ENCODE measurements at regions not wholly inside any gene's neighbourhood (a gene's known extent, or its start where the extent isn't known, plus 50 kb on each side); places are given as distances from the start of the nearest gene placed in this dataset.

- Histone ChIP-seq H3K4me3 (ENCODE audit: insufficient read depth in 1 of 2, low read depth in 1 of 2, low read length in 2 of 2) (no peak overlapping the region), H4K91ac (ENCODE audit: low read length) (no peak overlapping the region), H2BK5ac (ENCODE audit: low read depth, low read length, poor library complexity, severe bottlenecking) (no peak overlapping the region), H2AFZ (ENCODE audit: low read depth, low read length) (no peak overlapping the region), H2BK120ac (ENCODE audit: low read depth, low read length) (no peak overlapping the region), H3K4me1 (ENCODE audit: control insufficient read depth, insufficient read depth, low read depth, low read length) (no peaks in the 10 kb centered on the region), H3K14ac (ENCODE audit: low read length in 2 of 2) (no peak overlapping the region), H3K4me2 (ENCODE audit: low read length, poor library complexity, severe bottlenecking) (no peak overlapping the region), H4K8ac (ENCODE audit: low read length) (no peak overlapping the region), H2BK12ac (ENCODE audit: low read length in 2 of 2) (no peak overlapping the region), H3K23ac (ENCODE audit: low read length in 2 of 2) (no peak overlapping the region), H3K79me1 (replicated peaks; ENCODE audit: low read length, poor library complexity, severe bottlenecking) (no peaks in the 10 kb centered on the region), H3K18ac (ENCODE audit: low read depth in 1 of 2, low read length in 2 of 2) (no peak overlapping the region), H3K4ac (ENCODE audit: low read depth in 1 of 2, low read length in 2 of 2) (no peak overlapping the region), H3K9me3 (ENCODE audit: control insufficient read depth, low read length) (no peaks in the 10 kb centered on the region), H3K27me3 (ENCODE audit: control insufficient read depth in 1 of 2, insufficient read depth in 1 of 2, low read length in 2 of 2) (no peaks in the 10 kb centered on the region), H3K27ac (ENCODE audit: low read length, poor library complexity, severe bottlenecking) (no peak overlapping the region), H2BK15ac (ENCODE audit: low read depth, poor library complexity, severe bottlenecking) (no peak overlapping the region), H2AK5ac (ENCODE audit: low read length, severe bottlenecking) (no peak overlapping the region), H3K9ac (ENCODE audit: low read length) (no peak overlapping the region), H3K36me3 (ENCODE audit: control insufficient read depth in 1 of 2, insufficient read depth in 2 of 2, low read depth in 1 of 2, low read length in 2 of 2) (no peaks in the 10 kb centered on the region)
- no peak for DNase-seq
- WGBS: 91% methylated on average over 1 of the region's 2 CpGs
Observed at GRCh38 chr5:136538534-136538933, 173.2 kb upstream of the TRPC7 start.

GRCh38 chr5:136529081-136529480 is 163.7 kb upstream of the TRPC7 start:
- no peak overlapping the region for H3K4me3 ChIP-seq (ENCODE audit: insufficient read depth in 1 of 2, low read depth in 1 of 2, low read length in 2 of 2)
- H3K4me2 ChIP-seq (ENCODE audit: low read length, poor library complexity, severe bottlenecking): no peak overlapping the region
- no peak overlapping the region for H2BK120ac ChIP-seq (ENCODE audit: low read depth, low read length)
- H3K9ac ChIP-seq (ENCODE audit: low read length): no peak overlapping the region
- no peaks in the 10 kb centered on the region for H3K9me3 ChIP-seq (ENCODE audit: control insufficient read depth, low read length)
- no peak overlapping the region for H2BK12ac ChIP-seq (ENCODE audit: low read length in 2 of 2)
- no peak overlapping the region for H3K14ac ChIP-seq (ENCODE audit: low read length in 2 of 2)
- no peaks in the 10 kb centered on the region for H3K79me1 ChIP-seq (replicated peaks; ENCODE audit: low read length, poor library complexity, severe bottlenecking)
- H3K4me1 ChIP-seq (ENCODE audit: control insufficient read depth, insufficient read depth, low read depth, low read length): no peaks in the 10 kb centered on the region
- H2AK5ac ChIP-seq (ENCODE audit: low read length, severe bottlenecking): no peak overlapping the region
- H2BK5ac ChIP-seq (ENCODE audit: low read depth, low read length, poor library complexity, severe bottlenecking): no peak overlapping the region
- H2BK15ac ChIP-seq (ENCODE audit: low read depth, poor library complexity, severe bottlenecking): no peak overlapping the region
- no peak overlapping the region for H3K27ac ChIP-seq (ENCODE audit: low read length, poor library complexity, severe bottlenecking)
- H4K8ac ChIP-seq (ENCODE audit: low read length): no peak overlapping the region
- no peak overlapping the region for H3K4ac ChIP-seq (ENCODE audit: low read depth in 1 of 2, low read length in 2 of 2)
- no peak overlapping the region for H4K91ac ChIP-seq (ENCODE audit: low read length)
- H3K27me3 ChIP-seq (ENCODE audit: control insufficient read depth in 1 of 2, insufficient read depth in 1 of 2, low read length in 2 of 2): no peaks in the 10 kb centered on the region
- H3K23ac ChIP-seq (ENCODE audit: low read length in 2 of 2): no peak overlapping the region
- H2AFZ ChIP-seq (ENCODE audit: low read depth, low read length): no peak overlapping the region
- no peaks in the 10 kb centered on the region for H3K36me3 ChIP-seq (ENCODE audit: control insufficient read depth in 1 of 2, insufficient read depth in 2 of 2, low read depth in 1 of 2, low read length in 2 of 2)
- no peak overlapping the region for H3K18ac ChIP-seq (ENCODE audit: low read depth in 1 of 2, low read length in 2 of 2)
- DNase-seq: no peak

- Histone ChIP-seq H3K4ac (ENCODE audit: low read depth in 1 of 2, low read length in 2 of 2) (no peak overlapping the region), H3K36me3 (ENCODE audit: control insufficient read depth in 1 of 2, insufficient read depth in 2 of 2, low read depth in 1 of 2, low read length in 2 of 2) (no peaks in the 10 kb centered on the region), H3K27me3 (ENCODE audit: control insufficient read depth in 1 of 2, insufficient read depth in 1 of 2, low read length in 2 of 2) (no peaks in the 10 kb centered on the region), H3K9ac (ENCODE audit: low read length) (no peak overlapping the region), H2AFZ (ENCODE audit: low read depth, low read length) (no peak overlapping the region), H2BK5ac (ENCODE audit: low read depth, low read length, poor library complexity, severe bottlenecking) (no peak overlapping the region), H3K18ac (ENCODE audit: low read depth in 1 of 2, low read length in 2 of 2) (no peak overlapping the region), H4K8ac (ENCODE audit: low read length) (no peak overlapping the region), H3K14ac (ENCODE audit: low read length in 2 of 2) (no peak overlapping the region), H2BK15ac (ENCODE audit: low read depth, poor library complexity, severe bottlenecking) (no peak overlapping the region), H3K4me2 (ENCODE audit: low read length, poor library complexity, severe bottlenecking) (no peak overlapping the region), H3K9me3 (ENCODE audit: control insufficient read depth, low read length) (no peaks in the 10 kb centered on the region), H3K4me1 (ENCODE audit: control insufficient read depth, insufficient read depth, low read depth, low read length) (no peaks in the 10 kb centered on the region), H4K91ac (ENCODE audit: low read length) (no peak overlapping the region), H3K4me3 (ENCODE audit: insufficient read depth in 1 of 2, low read depth in 1 of 2, low read length in 2 of 2) (no peak overlapping the region), H2AK5ac (ENCODE audit: low read length, severe bottlenecking) (no peak overlapping the region), H2BK12ac (ENCODE audit: low read length in 2 of 2) (no peak overlapping the region), H2BK120ac (ENCODE audit: low read depth, low read length) (no peak overlapping the region), H3K27ac (ENCODE audit: low read length, poor library complexity, severe bottlenecking) (no peak overlapping the region), H3K79me1 (replicated peaks; ENCODE audit: low read length, poor library complexity, severe bottlenecking) (no peaks in the 10 kb centered on the region), H3K23ac (ENCODE audit: low read length in 2 of 2) (no peak overlapping the region)
- WGBS: 60% methylated on average over 1 of the region's 2 CpGs
- no peak for DNase-seq
Observed at GRCh38 chr5:136528481-136529030, 163.2 kb upstream of the TRPC7 start.

- Histone ChIP-seq H2BK12ac (ENCODE audit: low read length in 2 of 2) (no peak overlapping the region), H3K27me3 (ENCODE audit: control insufficient read depth in 1 of 2, insufficient read depth in 1 of 2, low read length in 2 of 2) (peaks cover 0 to 4% of the 10 kb centered on the region in 2 experiments), H3K9me3 (ENCODE audit: control insufficient read depth, low read length) (no peaks in the 10 kb centered on the region), H3K27ac (ENCODE audit: low read length, poor library complexity, severe bottlenecking) (no peak overlapping the region), H3K14ac (ENCODE audit: low read length in 2 of 2) (no peak overlapping the region), H3K36me3 (ENCODE audit: control insufficient read depth in 1 of 2, insufficient read depth in 2 of 2, low read depth in 1 of 2, low read length in 2 of 2) (no peaks in the 10 kb centered on the region), H3K4ac (ENCODE audit: low read depth in 1 of 2, low read length in 2 of 2) (no peak overlapping the region), H3K4me3 (ENCODE audit: insufficient read depth in 1 of 2, low read depth in 1 of 2, low read length in 2 of 2) (no peak overlapping the region), H2AK5ac (ENCODE audit: low read length, severe bottlenecking) (no peak overlapping the region), H4K91ac (ENCODE audit: low read length) (no peak overlapping the region), H2AFZ (ENCODE audit: low read depth, low read length) (no peak overlapping the region), H2BK5ac (ENCODE audit: low read depth, low read length, poor library complexity, severe bottlenecking) (no peak overlapping the region), H2BK15ac (ENCODE audit: low read depth, poor library complexity, severe bottlenecking) (no peak overlapping the region), H3K23ac (ENCODE audit: low read length in 2 of 2) (no peak overlapping the region), H3K4me2 (ENCODE audit: low read length, poor library complexity, severe bottlenecking) (no peak overlapping the region), H3K18ac (ENCODE audit: low read depth in 1 of 2, low read length in 2 of 2) (no peak overlapping the region), H2BK120ac (ENCODE audit: low read depth, low read length) (no peak overlapping the region), H3K9ac (ENCODE audit: low read length) (no peak overlapping the region), H3K4me1 (ENCODE audit: control insufficient read depth, insufficient read depth, low read depth, low read length) (no peaks in the 10 kb centered on the region), H4K8ac (ENCODE audit: low read length) (no peak overlapping the region), H3K79me1 (replicated peaks; ENCODE audit: low read length, poor library complexity, severe bottlenecking) (no peaks in the 10 kb centered on the region)
- no peak for DNase-seq
- WGBS: 71% methylated on average over 4 of the region's 4 CpGs
Observed at GRCh38 chr5:136527311-136527710, 162.0 kb upstream of the TRPC7 start.
